Neural progenitor cell (in vitro differentiated cells): ENCODE measurements at regions not wholly inside any gene's neighbourhood (a gene's known extent, or its start where the extent isn't known, plus 50 kb on each side); places are given as distances from the start of the nearest gene placed in this dataset.

Experiments
- DNase-seq: peaks from one replicate; pipeline ENCODE4 v3.0.0-alpha.2; 2016; ENCODE audit warnings: low spot score
- H2AFZ ChIP-seq: fragments of 200-600 bp; sonication (generic); replicated peaks from 2 replicates; pipeline ENCODE4 v1.6.1; 2016; ENCODE audit warnings: antibody characterized with exemption
- H3F3A ChIP-seq: fragments of 200-600 bp; sonication (generic); 2 replicates; pipeline ENCODE4 v1.6.1; 2016; ENCODE audit warnings: antibody characterized with exemption, low read depth
- H3K27ac ChIP-seq: fragments of 200-600 bp; sonication (generic); 2 replicates; pipeline ENCODE4 v1.5.1; 2016; ENCODE audit warnings: mild to moderate bottlenecking
- H3K27me3 ChIP-seq: fragments of 200-600 bp; sonication (generic); 2 replicates; pipeline ENCODE4 v1.6.1; 2016; ENCODE audit warnings: mild to moderate bottlenecking, moderate library complexity
- H3K36me3 ChIP-seq: fragments of 200-600 bp; sonication (generic); 2 replicates; pipeline ENCODE4 v1.5.1; 2016
- H3K4me1 ChIP-seq: fragments of 200-600 bp; sonication (generic); 2 replicates; pipeline ENCODE4 v1.6.1; 2016; ENCODE audit warnings: mixed run types
- H3K4me2 ChIP-seq: fragments of 200-600 bp; sonication (generic); 2 replicates; pipeline ENCODE4 v1.6.1; 2016
- H3K4me3 ChIP-seq: fragments of 200-600 bp; sonication (generic); 2 replicates; pipeline ENCODE4 v1.5.1; 2016
- H3K79me2 ChIP-seq: fragments of 200-600 bp; sonication (generic); 2 replicates; pipeline ENCODE4 v1.6.1; 2016; ENCODE audit warnings: low read depth
- H3K9ac ChIP-seq: fragments of 200-600 bp; sonication (generic); 2 replicates; pipeline ENCODE4 v1.6.1; 2016
- H3K9me3 ChIP-seq: fragments of 200-600 bp; sonication (generic); 2 replicates; pipeline ENCODE4 v1.5.1; 2016; ENCODE audit warnings: low read depth
- H4K20me1 ChIP-seq: fragments of 200-600 bp; sonication (generic); 2 replicates; pipeline ENCODE4 v1.6.1; 2016; ENCODE audit warnings: low read depth
- H3K27ac Mint-ChIP-seq: 3 replicates; pipeline ENCODE4 v1.8.0; 2021; ENCODE audit warnings: mixed read lengths
- H3K27me3 Mint-ChIP-seq: 2 replicates; pipeline ENCODE4 v1.8.0; 2022; ENCODE audit warnings: low read depth, mild to moderate bottlenecking, inconsistent platforms, moderate library complexity, mixed read lengths; ENCODE audit not compliant: insufficient read depth
- H3K36me3 Mint-ChIP-seq: 3 replicates; pipeline ENCODE4 v1.8.0; 2021; ENCODE audit warnings: mixed read lengths
- H3K4me1 Mint-ChIP-seq: 3 replicates; pipeline ENCODE4 v1.8.0; 2021; ENCODE audit warnings: mixed read lengths
- H3K4me3 Mint-ChIP-seq: 3 replicates; pipeline ENCODE4 v1.8.0; 2021; ENCODE audit warnings: mild to moderate bottlenecking, moderate library complexity, mixed read lengths
- H3K9me3 Mint-ChIP-seq: 3 replicates; pipeline ENCODE4 v1.8.0; 2020; ENCODE audit warnings: mixed read lengths
- CTCF ChIP-seq: fragments of 200-600 bp; sonication (generic); IDR thresholded peaks from 2 replicates; pipeline ENCODE4 v1.5.1; 2017; ENCODE audit warnings: antibody characterized with exemption, mild to moderate bottlenecking
- EZH2 ChIP-seq: fragments of 200-600 bp; sonication (generic); IDR thresholded peaks from 2 replicates; pipeline ENCODE4 v1.6.1; 2017; ENCODE audit warnings: antibody characterized with exemption, mild to moderate bottlenecking, moderate library complexity
- EZH2phosphoT487 ChIP-seq: fragments of 200-600 bp; sonication (generic); IDR thresholded peaks from 2 replicates; pipeline ENCODE4 v1.6.1; 2017; ENCODE audit warnings: antibody characterized with exemption

- Histone ChIP-seq H3K27ac (no peak overlapping the region), H3K4me1 (no peaks in the 10 kb centered on the region), H3F3A (no peaks in the 10 kb centered on the region), H4K20me1 (no peaks in the 10 kb centered on the region), H3K4me2 (no peak overlapping the region), H3K9me3 (no peaks in the 10 kb centered on the region), H3K79me2 (no peaks in the 10 kb centered on the region), H3K4me3 (no peak overlapping the region), H3K27me3 (no peaks in the 10 kb centered on the region), H2AFZ (no peak overlapping the region), H3K9ac (no peak overlapping the region), H3K36me3 (no peaks in the 10 kb centered on the region)
- Mint-ChIP-seq H3K4me3 (no peak overlapping the region), H3K9me3 (no peaks in the 10 kb centered on the region), H3K27ac (no peak overlapping the region), H3K4me1 (peaks cover 3% of the 10 kb centered on the region), H3K27me3 (no peaks in the 10 kb centered on the region), H3K36me3 (no peaks in the 10 kb centered on the region)
- DNase-seq, result no peak
- no peak for TF ChIP-seq CTCF
- TF ChIP-seq EZH2, result no peak
- no peak for TF ChIP-seq EZH2phosphoT487
These were observed 1021.1 kb upstream of the ZEB2 start for GRCh38 chr2:145541028-145541427.

GRCh38 chr2:145538661-145539350, 1018.9 kb upstream of the ZEB2 start:
- H3K4me3 Mint-ChIP-seq, result no peak overlapping the region
- no peaks in the 10 kb centered on the region for H3K4me1 ChIP-seq
- no peak overlapping the region for H3K9ac ChIP-seq
- no peaks in the 10 kb centered on the region for H4K20me1 ChIP-seq
- no peak overlapping the region for H3K27ac ChIP-seq
- no peaks in the 10 kb centered on the region for H3K79me2 ChIP-seq
- no peak overlapping the region for H3K4me2 ChIP-seq
- H3K4me1 Mint-ChIP-seq, result no peaks in the 10 kb centered on the region
- no peaks in the 10 kb centered on the region for H3K27me3 ChIP-seq
- no peaks in the 10 kb centered on the region for H3F3A ChIP-seq
- H3K27ac Mint-ChIP-seq, result no peak overlapping the region
- no peak overlapping the region for H2AFZ ChIP-seq
- H3K9me3 Mint-ChIP-seq, result no peaks in the 10 kb centered on the region
- no peaks in the 10 kb centered on the region for H3K36me3 ChIP-seq
- H3K4me3 ChIP-seq, result no peak overlapping the region
- H3K36me3 Mint-ChIP-seq, result no peaks in the 10 kb centered on the region
- H3K27me3 Mint-ChIP-seq, result no peaks in the 10 kb centered on the region
- H3K9me3 ChIP-seq, result no peaks in the 10 kb centered on the region
- DNase-seq, result no peak
- no peak for TF ChIP-seq CTCF
- no peak for TF ChIP-seq EZH2phosphoT487
- TF ChIP-seq EZH2, result no peak

- Mint-ChIP-seq H3K27ac (no peak overlapping the region), H3K4me1 (no peaks in the 10 kb centered on the region), H3K4me3 (no peak overlapping the region), H3K27me3 (no peaks in the 10 kb centered on the region), H3K36me3 (no peaks in the 10 kb centered on the region), H3K9me3 (no peaks in the 10 kb centered on the region)
- H3K27ac ChIP-seq, result no peak overlapping the region
- no peak for DNase-seq
- no peaks in the 10 kb centered on the region for H3K9me3 ChIP-seq
- no peak overlapping the region for H3K9ac ChIP-seq
- H3K4me2 ChIP-seq, result no peak overlapping the region
- TF ChIP-seq EZH2phosphoT487 (no peak), CTCF (no peak)
- H3F3A ChIP-seq, result no peaks in the 10 kb centered on the region
- H3K4me1 ChIP-seq, result no peaks in the 10 kb centered on the region
- H3K27me3 ChIP-seq, result no peaks in the 10 kb centered on the region
- no peak overlapping the region for H2AFZ ChIP-seq
- no peaks in the 10 kb centered on the region for H4K20me1 ChIP-seq
- no peak overlapping the region for H3K4me3 ChIP-seq
- H3K36me3 ChIP-seq, result no peaks in the 10 kb centered on the region
- H3K79me2 ChIP-seq, result no peaks in the 10 kb centered on the region
These were observed 1010.7 kb upstream of the ZEB2 start for GRCh38 chr2:145530653-145531052.
